Lower leg skin (tissue), 4 donors: ENCODE measurements at regions not wholly inside any gene's neighbourhood (a gene's known extent, or its start where the extent isn't known, plus 50 kb on each side); places are given as distances from the start of the nearest gene placed in this dataset.

ENCODE experiments used
- DNase-seq, 2 donors: peaks; one replicate each; pipeline ENCODE4 v3.0.0-alpha.2; 2019; ENCODE audit warnings: low spot score in 2 of 2
- H3K4me3 ChIP-seq: fragments of 200-600 bp; sonication (generic); 2 replicates; pipeline ENCODE4 v1.5.1; 2017; ENCODE audit warnings: mild to moderate bottlenecking, low read depth; ENCODE audit not compliant: poor library complexity, severe bottlenecking
- CTCF ChIP-seq, 3 donors: fragments of 450-650 bp; IDR thresholded peaks; one replicate each; pipeline ENCODE4 v1.5.1; 2016; ENCODE audit warnings: antibody characterized with exemption in 3 of 3, mild to moderate bottlenecking in 3 of 3, moderate library complexity in 2 of 3
- POLR2A ChIP-seq, 2 donors: fragments of 450-650 bp; IDR thresholded peaks; one replicate each; pipeline ENCODE4 v1.6.1; 2016 to 2017; ENCODE audit warnings: antibody characterized with exemption in 2 of 2, mild to moderate bottlenecking in 1 of 2, moderate library complexity in 1 of 2
- WGBS, 2 donors: methylation state at CpG; one replicate each; pipeline ENCODE4 v1.1.5; 2018; 5-methylcytosine and 5-hydroxymethylcytosine counted together
- intact Hi-C: fragments of 100-400 bp; cut with DNase I; formaldehyde crosslinking; loops from one replicate; pipeline ENCODE4 v1.15.0; 2023; ENCODE audit warnings: low total_unique reads

- TF ChIP-seq CTCF (IDR thresholded peaks at IDR 0.05) = no peak
- TF ChIP-seq POLR2A (IDR thresholded peaks at IDR 0.05) = no peak
- no peak for DNase-seq
- intact Hi-C loops = no loop called here
- WGBS, 2 donors = 83 to 85% methylated on average over 3 of the region's 3 CpGs
- no peak overlapping the region for H3K4me3 ChIP-seq
Measured at GRCh38 chr1:24985737-24986136, 55.7 kb upstream of the RUNX3 start.

- no peak overlapping the region for H3K4me3 ChIP-seq
- no peak for TF ChIP-seq CTCF (IDR thresholded peaks at IDR 0.05)
- TF ChIP-seq POLR2A (IDR thresholded peaks at IDR 0.05) = no peak
- DNase-seq = no peak
- intact Hi-C loops = no loop called here
- 74 to 79% methylated on average over 5 of the region's 5 CpGs for WGBS, 2 donors
Measured at GRCh38 chr1:24984800-24985522, 54.9 kb upstream of the RUNX3 start.

GRCh38 chr1:24984300-24984699 is 54.2 kb upstream of the RUNX3 start:
- no peak for DNase-seq
- H3K4me3 ChIP-seq = no peak overlapping the region
- TF ChIP-seq CTCF (IDR thresholded peaks at IDR 0.05) (no peak), POLR2A (IDR thresholded peaks at IDR 0.05) (no peak)
- intact Hi-C loops = no loop called here
- 65 to 66% methylated on average over 2 of the region's 2 CpGs for WGBS, 2 donors

DNA sequence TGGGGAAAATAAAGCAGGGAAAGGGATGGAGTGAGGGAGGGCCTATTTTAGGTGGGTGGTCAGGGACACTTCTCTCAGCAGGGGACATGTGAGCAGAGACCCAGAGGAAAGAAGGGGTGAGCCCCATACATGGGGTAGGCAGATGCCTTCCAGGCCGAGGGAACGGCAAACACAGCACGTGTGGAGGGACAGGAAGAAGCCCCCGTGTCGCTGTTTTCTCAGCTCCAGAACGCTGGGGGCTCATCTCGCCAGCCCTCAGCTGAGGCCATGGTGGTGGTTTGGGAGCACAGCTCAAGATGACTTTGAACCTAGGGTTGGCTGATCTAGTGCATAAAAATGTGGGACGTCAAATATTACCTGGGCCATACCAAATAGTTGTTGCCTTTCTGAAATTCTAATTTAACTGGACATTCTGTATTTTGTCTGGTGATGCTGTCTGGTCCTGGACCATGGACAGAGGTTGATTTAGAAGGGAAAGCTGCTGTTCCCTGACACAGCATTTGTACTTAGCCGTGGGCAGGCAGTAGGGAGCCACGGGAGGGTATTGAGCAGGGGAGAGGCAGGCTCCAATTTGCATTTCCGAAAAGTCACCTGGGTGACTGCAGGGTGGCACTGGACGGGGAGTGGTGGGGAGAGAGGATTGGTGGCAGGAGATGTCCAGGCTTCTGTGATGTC is 53.1 kb upstream of the RUNX3 start:
- no peak overlapping the region for H3K4me3 ChIP-seq
- TF ChIP-seq POLR2A (IDR thresholded peaks at IDR 0.05) (no peak), CTCF (IDR thresholded peaks at IDR 0.05) (no peak)
- WGBS, 2 donors = 77 to 85% methylated on average over 12 of the region's 12 CpGs
- intact Hi-C loops = no loop called here
- no peak for DNase-seq

- DNase-seq = no peak
- no peak overlapping the region for H3K4me3 ChIP-seq
- 80 to 87% methylated on average over 11 of the region's 11 CpGs for WGBS, 2 donors
- TF ChIP-seq CTCF (IDR thresholded peaks at IDR 0.05) = no peak
- no peak for TF ChIP-seq POLR2A (IDR thresholded peaks at IDR 0.05)
- intact Hi-C loops = no loop called here
Measured at GRCh38 chr1:24981631-24982005, 51.5 kb upstream of the RUNX3 start.
